Germinal center (tissue), 1 donor: ENCODE measurements at regions not wholly inside any gene's neighbourhood (a gene's known extent, or its start where the extent isn't known, plus 50 kb on each side); places are given as distances from the start of the nearest gene placed in this dataset.
"Not testable (repeated sequence)": the region's sequence is repeated elsewhere in the genome, so short reads cannot be mapped to it uniquely, and the experiment has no call there.

Source experiments
- DNase-seq: peaks from one replicate; pipeline ENCODE4 v3.0.0; 2012; ENCODE audit warnings: mixed read lengths, low spot score

DNA sequence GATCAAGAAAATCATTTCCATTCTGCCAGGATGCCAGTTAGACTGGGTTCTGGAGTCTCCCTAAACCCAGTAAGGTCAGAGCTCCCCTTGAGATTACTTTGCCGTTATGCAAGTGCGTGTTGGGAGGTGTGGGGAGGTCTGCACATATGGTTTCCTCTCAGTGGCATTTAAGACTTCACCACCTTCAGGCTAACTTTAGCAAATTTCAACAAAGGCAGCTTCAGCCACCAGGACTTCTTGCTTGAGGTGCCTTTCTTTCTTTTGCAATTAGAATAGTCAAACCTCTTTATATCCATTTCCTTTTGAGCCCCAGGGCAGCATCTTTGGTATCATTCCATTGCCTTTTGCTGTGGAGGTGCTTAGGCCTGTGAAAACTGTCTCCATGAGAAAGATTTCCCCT is 117.2 kb upstream of the CCND2 start:
- DNase-seq: no peak

DNA sequence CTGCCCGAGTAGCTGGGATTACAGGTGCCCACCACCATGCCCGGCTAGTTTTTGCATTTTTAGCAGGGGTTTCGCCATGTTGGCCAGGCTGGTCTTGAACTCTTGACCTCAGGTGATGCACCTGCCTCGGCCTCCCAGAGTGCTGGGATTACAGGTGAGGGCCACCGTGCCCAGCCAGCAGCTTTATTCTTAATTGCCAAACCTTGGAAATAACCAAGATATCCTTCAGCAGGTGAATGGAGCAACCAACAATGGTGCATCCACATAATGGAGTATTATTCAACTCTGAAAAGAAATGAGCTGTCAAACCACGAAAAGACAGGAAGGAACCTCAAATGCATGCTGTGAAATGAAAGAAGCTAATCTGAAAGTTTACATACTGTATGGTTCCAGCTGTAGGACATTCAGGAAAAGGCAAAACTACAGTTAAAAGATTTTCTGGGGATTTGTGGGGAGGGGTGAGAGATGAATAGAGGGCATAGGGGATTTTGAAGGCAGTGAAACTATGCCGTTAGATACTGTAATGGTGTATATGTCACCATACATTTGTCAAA is 118.8 kb upstream of the CCND2 start:
- DNase-seq: no peak

DNA sequence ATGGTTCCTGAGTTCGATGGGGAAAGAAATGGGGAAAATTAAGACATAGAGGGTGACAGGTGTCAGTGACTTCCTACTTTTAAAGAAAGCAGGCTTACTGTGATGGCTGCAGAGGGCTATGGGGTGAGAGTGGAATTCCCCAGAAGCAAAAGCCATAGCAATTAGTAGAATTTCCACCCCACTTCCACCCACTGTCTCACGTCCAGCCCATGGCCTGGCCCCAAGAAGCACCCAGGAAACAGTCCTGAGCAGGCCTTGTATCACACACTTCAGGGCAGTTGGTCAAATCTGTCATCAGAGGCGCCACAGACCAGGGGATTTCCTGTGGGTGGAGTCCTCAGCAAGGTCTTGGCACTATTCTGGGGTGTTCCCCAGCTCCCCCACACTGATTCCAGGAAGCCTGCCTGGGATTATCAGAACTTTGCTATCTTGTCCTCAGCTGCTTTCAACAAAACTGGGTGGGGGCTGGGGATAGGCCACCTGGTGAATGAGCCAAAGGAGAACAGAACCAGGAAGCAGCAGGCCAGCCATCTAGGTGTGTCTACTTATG is 120.1 kb upstream of the CCND2 start:
- no peak for DNase-seq

DNA sequence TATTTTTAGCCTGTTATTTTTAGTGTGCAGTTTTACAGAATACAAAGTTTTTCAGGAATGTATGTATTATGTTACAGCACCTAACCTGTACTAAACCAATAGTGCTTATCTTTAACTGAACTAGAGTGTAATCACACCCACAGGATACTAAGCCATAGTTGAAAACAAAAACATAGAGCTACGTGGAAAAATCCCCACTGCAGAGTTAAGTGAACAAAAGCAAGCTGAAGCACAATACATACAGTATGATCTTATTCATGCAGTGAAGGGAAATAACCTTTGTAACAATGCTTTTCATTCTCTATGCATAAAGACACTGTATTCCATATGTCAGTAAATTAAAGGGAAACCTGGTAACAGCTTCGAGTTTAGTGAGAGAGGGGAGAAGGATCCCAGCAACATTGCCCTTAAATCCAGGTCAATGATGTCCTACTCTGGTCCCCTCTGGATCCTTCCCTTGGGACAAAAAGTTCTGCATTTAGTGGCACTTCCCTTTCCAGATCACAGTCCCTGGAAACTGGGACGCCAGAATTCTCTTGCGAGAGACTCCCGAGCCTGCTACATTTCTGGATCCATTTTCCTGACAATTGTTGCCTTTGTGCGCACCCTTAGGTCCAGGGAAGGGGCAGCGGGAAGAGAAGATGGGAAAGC is 121.3 kb upstream of the CCND2 start:
- no peak for DNase-seq

DNA sequence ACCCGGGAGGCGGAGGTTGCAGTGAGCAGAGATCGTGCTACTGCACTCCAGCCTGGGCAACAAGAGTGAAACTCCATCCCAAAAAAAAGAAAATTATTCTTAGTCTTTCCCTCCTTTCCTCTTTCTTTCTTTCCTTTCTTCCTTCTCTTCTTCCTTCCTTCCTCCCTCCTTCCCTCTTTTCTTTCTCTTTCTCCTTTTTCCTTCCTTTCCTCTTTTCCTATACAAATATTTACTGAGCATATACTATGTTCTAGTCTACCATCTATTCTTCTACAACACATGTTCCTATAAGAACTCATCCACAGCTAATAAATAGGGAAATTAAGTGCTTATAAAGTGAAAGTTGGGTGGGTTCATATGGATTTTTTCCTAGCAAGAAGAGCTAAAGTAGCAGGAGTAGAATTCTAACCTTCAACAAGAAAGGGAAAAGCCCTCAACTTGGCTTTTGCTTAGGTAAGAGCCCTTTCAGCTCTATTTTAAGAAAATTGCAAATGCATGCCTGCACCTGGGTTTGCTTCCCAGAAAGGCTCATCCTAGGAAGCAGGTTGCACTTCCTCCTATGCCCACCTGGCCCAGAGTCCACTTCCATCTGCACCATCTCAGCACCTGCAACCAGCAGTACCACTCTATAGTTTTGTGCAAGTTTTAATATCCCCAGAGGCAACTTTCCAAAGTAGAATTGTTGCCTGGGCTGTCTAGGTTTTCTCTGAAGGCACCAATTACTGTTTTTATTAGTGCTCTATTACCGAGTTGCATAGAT is 122.0 kb upstream of the CCND2 start:
- DNase-seq: no peak

DNA sequence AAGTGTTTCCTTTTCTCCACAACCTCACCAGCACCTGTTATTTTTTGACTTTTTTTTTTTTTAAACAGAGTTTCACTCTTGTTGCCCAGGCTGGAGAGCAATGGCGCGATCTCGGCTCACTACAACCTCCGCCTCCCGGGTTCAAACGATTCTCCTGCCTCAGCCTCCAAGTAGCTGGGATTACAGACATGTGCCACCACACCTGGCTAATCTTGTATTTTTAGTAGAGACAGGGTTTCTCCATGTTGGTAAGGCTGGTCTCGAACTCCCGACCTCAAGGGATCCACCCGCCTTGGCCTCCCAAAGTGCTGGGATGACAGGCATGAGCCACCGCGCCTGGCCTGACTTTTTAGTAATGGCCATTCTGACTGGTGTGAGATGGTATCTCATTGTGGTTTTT is 123.2 kb upstream of the CCND2 start:
- DNase-seq: not testable (repeated sequence)

DNA sequence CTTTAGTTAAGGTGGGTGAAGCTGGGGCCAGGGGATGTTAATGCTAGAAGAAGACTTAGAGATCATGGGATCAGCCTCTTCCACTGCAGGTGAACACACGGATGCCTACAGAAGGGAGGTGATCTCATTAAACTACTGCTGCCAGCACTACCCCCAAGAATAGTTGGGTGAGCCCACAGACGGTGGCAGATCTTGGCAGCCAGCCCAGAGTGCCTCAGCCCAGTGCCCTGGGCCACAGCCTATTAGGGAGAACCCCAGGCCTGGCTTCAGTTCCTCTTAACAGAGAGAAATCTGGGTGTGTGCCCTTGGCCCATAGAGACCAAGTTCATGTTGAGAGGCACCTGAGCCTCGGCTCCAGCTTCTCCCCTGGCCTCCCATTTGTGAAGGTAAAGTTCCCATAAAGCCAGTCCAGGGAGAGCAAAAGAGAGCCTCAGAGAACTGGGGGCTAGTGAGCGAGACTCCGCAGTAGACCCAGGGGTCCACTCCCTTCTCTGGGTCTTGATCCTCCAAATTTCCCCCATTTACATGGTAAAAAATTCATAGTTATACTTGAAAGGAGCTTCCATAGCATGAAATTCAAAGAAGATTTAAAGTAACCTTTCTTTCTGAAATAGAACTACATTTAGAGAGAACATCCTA is 125.0 kb upstream of the CCND2 start:
- DNase-seq: peak; percentile 63

DNA sequence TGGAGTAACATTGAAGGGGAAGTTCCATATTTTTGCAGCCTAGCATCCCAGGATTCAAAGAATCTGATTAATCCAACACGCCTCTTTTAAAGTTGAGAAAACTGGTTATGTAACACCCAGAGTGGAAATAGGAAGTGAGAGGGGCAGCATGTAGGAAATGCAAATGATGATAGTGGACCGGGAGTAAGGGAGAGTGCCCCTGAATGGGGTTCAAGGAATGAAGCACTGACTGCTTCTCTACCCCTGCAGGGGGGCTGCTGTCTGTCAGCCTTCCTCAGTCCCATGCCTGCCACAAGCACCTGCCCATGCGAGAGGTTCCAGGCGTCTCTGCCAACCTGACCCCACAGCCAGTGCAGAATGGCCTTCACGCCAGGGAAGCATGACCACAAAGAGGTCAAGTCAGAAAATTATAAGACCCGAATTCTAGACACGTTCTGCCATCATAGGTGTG is 126.5 kb upstream of the CCND2 start:
- peak; percentile 17 for DNase-seq

DNA sequence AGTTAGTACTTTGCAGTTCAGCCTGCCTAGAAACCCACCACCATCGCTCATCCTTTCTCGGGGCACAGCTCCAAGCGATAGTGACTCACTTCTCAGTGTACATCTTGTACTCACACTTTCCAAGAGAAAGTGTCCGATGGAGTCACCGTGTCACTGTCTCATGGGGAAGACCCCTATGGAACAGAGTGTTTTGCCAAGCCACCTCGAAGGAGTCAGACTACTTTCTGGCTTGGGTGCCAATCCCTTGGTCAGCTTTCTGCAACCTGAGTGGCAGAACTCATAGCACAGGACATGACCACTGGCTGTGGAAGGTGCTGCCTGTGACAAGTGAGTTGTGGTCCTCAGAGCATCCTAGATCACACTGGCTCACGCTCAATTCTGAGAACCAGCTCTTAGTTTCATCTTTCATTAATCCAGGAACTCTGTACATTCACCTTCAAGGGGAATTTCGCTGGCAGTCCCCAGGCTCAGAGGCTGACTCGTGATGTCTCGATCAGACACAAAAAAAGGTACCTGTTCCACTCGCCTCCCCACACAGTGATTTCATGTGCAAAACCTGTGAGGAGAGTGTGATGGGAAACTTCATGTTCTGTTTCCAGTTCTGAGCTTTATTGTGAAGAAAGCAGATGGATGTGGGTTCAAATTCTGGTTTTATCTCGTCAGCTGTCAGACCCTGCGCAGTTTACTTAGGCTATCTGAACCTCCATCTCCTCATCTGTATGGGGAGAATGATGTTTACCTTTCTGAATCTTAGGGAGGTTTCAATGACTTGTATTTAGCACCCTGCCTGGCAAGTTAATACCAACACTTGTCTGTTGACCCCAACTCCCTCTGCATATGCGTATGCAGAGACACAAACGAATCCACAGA is 127.3 kb upstream of the CCND2 start:
- no peak for DNase-seq

DNA sequence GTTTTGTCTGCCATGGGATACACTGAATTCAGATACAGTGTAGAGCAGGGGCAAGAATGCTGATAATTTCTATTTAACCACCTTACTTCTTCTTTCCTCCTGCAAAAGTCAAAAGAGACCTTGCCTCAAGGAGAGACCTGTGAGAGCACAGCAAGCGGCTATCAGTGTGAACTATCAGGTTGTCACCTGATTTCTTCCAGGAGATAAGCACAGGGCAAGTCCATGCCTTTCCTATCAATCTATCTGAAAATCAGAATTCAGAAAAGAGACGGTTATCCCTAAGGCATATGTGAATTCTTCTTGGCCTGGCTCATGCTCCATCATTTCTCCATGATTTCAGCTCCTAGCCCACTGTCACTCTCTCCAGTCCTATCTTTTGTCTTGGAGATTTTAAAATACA is 128.9 kb upstream of the CCND2 start:
- DNase-seq: no peak

DNA sequence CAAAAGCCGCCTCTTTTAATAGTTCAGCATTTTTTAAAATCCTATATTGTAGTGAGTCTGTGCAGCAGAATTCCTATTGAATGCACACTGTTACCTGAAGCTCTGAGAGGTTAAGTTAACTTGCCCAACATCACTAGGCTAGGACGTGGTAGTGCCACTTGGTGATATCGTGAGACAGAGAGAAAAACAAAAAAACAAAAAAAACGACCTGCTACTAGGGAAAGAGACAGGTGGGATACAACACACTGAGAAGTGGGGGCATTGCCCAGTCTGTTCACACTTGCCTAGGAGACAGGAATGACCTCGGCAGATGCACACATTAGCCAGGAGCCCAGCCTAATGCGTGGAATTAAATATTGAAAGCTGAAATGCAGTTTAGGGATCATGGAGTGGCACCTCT is 129.7 kb upstream of the CCND2 start:
- DNase-seq: peak; percentile 30

DNA sequence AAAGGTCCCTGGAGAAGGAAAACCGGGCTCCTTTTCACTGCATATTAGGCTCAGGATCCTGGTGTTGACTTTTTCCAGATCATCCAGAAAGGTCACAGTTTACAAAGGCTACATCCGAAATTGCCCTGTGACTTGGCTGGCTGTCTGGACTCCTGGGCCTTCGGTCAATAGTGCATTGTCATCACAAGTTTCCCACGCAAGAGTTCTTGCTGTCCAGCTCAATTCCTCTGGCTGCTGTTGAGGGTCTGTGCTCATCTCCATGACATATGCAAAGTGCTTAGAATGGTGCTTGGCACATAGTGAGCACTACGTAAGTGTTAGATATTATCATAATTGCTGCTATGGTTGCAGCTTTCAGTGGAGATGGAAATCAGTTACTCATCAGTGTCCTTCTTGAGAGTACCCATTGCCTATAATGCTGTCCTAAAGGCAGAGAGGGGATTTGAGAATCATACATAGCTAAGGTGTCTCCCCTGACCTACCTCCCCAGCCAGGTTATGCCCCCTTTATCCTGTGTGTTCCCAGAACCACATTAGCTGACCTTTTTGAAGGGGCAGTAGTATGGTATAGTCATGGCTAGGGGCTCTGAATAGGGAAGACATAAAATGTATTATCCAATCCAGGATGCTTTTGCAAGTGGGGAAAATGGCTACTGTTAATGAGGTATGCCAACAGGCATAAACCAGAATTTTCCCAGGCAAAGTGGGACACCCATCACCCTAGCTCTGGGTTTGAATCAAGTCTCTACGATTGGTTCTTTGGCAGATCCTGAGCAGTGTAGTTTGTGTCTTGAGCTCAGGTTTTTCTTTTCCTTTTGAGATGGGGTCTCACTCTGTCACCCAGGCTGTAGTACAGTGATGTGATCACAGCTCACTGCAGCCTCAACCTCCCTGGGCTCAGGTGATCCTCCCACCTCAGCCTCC is 132.0 kb upstream of the CCND2 start:
- DNase-seq: no peak

DNA sequence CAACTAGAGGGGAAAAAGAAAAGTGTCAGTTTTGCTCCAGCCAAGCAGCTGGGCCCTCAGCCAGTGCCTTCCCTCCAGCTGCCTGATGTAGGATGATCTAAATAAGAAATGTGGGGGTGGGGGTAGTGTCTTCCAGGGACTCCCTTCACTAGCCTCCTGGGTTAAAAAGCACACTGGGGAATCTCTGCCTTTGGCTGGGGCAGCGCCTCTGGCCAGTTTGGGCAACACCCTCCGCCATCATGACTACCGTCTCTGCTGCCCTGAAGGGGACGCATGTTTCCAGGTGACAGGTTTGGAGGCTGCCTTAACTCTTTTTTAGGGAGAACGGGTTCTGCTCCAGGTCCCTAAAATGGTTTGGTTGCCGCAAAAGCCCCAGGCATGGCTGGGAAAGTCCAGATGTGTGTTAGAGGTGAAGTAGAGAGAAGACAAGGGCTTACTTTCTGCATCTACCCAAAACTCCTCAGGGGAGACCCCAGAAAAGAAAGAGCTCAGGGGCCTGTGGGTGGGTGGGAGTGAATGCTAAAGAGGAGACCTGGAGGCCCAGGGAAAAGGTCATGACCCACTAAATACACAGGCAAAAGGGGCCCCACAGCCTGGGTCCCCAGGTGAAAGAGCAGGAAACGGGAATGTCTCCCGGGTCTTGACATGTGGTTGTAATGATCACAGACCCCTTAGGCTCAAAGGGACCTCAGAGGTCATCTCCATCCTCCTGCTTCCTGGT is 132.8 kb upstream of the CCND2 start:
- no peak for DNase-seq

DNA sequence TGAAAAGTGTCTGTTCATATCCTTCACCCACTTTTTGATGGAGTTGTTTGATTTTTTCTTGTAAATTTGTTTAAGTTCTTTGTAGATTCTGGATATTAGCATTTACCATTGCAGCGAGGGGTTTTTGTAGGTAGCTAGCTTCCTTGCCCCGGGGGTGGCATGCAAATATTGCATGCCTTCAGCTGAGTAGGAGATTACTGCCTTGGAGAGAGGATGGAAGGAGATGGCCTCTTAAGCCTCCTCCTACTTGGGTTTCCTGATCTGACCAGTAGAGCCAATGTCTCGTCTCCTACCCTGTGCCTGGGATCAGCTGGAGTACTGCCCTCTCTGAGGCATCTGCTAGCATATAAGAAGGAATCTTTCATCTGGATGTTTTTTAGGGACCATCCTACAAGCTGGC is 134.4 kb upstream of the CCND2 start:
- no peak for DNase-seq

DNA sequence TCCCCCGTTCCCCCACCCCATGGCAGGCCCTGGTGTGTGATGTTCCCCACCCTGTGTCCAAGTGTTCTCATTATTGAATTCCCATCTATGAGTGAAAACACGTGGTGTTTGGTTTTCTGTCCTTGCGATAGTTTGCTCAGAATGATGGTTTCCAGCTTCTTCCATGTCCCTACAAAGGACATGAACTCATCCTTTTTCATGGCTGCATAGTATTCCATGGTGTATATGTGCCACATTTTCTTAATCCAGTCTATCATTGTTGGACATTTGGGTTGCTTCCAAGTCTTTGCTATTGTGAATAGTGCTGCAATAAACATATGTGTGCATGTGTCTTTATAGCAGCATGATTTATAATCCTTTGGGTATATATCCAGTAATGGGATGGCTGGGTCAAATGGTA is 135.0 kb upstream of the CCND2 start:
- not testable (repeated sequence) for DNase-seq

DNA sequence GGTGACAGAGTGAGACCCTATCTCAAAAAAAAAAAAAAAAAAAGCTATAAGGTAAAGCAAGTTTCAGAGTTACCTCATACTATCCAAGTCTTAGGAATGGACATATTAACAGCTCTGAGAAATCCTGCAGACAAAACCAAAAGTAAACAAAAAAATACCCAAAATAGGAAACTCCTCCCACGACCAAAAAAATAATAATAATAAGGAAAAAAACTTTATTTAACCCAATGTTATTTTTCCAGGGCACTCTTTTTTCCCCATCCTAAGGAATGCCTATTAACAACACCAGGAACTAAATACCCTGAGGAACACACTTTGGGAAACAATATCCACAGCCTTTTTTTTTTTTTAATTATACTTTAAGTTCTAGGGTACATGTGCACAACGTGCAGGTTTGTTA is 135.5 kb upstream of the CCND2 start:
- no peak for DNase-seq

DNA sequence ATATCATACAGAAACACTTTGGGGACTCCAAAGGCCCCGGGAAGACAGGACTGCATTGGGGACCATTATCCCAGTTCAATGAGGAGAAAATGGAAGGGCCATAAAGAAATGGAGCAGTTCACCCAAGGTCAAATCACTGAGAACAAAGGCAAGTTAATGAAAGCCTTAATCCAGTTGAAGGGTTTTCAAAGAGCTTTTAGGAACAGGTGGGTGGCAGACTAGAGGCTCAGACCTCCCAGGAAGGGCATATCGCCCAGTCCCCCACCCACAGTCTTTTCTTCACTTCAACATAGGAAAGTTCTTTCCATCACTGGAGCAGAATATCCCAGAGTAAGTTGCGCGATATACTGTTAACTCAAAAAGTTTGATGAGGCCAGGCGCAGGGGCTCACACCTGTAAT is 136.1 kb upstream of the CCND2 start:
- DNase-seq: no peak

DNA sequence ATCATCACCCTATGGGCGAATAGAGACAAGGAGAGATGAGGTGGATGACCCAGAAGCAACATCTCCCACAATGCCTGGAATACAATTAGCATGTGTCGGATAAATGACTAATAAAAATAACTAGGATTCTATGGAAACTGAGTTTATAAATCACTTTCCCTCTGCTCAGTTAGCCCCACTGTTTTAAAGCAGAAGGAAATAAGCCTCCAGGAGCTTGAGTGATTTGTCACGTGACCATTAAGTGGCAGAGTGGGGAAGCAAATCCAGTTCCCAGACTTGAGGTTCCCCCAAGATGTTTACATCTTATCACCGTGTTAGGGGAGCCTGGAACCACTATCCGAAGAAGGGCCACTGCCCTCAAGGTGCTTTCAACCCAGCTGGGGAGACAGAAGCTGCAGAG is 136.5 kb upstream of the CCND2 start:
- no peak for DNase-seq

DNA sequence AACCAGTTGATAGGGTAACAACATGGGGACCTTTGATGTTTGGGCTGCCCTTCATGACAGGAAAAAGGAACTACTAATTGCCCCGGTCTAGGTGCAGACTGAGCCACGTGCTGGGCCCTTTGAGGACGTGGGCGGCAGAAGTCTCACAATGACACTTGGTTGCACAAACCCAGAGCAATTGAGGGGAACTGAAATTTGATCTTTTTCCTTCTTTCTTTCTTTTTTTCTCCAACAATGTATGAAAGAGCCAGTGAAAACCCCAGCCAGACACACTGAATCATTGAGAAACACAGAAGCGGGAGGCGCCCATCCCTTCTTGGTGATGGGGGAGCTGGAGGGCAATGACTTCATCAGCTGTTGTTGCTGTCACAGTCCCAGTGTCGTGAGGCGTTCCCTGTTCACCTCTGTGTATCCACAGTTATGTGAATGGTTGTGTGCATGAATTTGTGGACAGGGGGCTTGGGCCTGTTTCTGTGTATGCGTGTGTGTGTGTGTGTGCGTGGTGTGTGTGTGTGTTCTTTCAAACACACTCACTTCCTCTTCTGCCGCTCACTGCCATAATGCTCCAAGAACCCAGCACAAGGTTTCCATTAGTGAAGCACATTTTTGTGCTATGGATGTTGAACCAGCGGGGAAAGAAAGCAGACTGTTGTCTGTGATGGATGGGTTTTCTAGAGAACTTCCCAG is 137.5 kb upstream of the CCND2 start:
- DNase-seq: peak; percentile 34
